ENCODE measurements at regions not wholly inside any gene's neighbourhood (a gene's known extent, or its start where the extent isn't known, plus 50 kb on each side); places are given as distances from the start of the nearest gene placed in this dataset.

GRCh38 chr21:14753466-14754258, 207.5 kb upstream of the SAMSN1 start:
- POLR2A ChIA-PET (ENCODE audit: unreplicated experiment), result no interaction called here

GRCh38 chr21:14753069-14753465, 207.0 kb upstream of the SAMSN1 start:
- Histone ChIP-seq H3K9me3 (ENCODE audit: insufficient read depth, low read depth) (no peaks in the 10 kb centered on the region), H3K4me2 (no peak overlapping the region), H3F3A (ENCODE audit: insufficient read depth, low read depth) (no peaks in the 10 kb centered on the region), H4K20me1 (ENCODE audit: insufficient read depth) (no peaks in the 10 kb centered on the region), H3K4me3 (no peak overlapping the region), H2AFZ (no peak overlapping the region), H3K27ac (no peak overlapping the region), H3K79me2 (ENCODE audit: low read depth) (no peaks in the 10 kb centered on the region), H3K36me3 (ENCODE audit: low read depth) (no peaks in the 10 kb centered on the region), H3K9me2 (ENCODE audit: insufficient read depth) (no peaks in the 10 kb centered on the region; the same call in 1 of the 2 replicates), H3K27me3 (ENCODE audit: insufficient read depth, low read depth) (no peaks in the 10 kb centered on the region), H3K4me1 (replicated peaks; ENCODE audit: insufficient read depth) (no peaks in the 10 kb centered on the region)
- ChIA-PET CTCF (no interaction called here), POLR2A (ENCODE audit: unreplicated experiment) (no interaction called here)
- TF ChIP-seq, protein P1, sequence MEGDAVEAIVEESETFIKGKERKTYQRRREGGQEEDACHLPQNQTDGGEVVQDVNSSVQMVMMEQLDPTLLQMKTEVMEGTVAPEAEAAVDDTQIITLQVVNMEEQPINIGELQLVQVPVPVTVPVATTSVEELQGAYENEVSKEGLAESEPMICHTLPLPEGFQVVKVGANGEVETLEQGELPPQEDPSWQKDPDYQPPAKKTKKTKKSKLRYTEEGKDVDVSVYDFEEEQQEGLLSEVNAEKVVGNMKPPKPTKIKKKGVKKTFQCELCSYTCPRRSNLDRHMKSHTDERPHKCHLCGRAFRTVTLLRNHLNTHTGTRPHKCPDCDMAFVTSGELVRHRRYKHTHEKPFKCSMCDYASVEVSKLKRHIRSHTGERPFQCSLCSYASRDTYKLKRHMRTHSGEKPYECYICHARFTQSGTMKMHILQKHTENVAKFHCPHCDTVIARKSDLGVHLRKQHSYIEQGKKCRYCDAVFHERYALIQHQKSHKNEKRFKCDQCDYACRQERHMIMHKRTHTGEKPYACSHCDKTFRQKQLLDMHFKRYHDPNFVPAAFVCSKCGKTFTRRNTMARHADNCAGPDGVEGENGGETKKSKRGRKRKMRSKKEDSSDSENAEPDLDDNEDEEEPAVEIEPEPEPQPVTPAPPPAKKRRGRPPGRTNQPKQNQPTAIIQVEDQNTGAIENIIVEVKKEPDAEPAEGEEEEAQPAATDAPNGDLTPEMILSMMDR (conservative IDR thresholded peaks at IDR 0.05), result no peak
- TF ChIP-seq EZH2 (IDR thresholded peaks at IDR 0.05; ENCODE audit: low read depth), result no peak
- no TSS peak for BruUV-seq (replicated peaks)
- DNase-seq, result no peak
- intact Hi-C loops (cut with micrococcal nuclease; ENCODE audit: unreplicated experiment), result no loop called here

More at GRCh38 chr21:14753466-14754258, 207.5 kb upstream of the SAMSN1 start:
- Histone ChIP-seq H2AFZ (no peak overlapping the region), H3K9me2 (ENCODE audit: insufficient read depth) (no peaks in the 10 kb centered on the region; the same call in 1 of the 2 replicates), H3K27ac (no peak overlapping the region), H3K27me3 (ENCODE audit: insufficient read depth, low read depth) (no peaks in the 10 kb centered on the region), H3K9me3 (ENCODE audit: insufficient read depth, low read depth) (no peaks in the 10 kb centered on the region), H3K79me2 (ENCODE audit: low read depth) (no peaks in the 10 kb centered on the region), H3K4me3 (no peak overlapping the region), H4K20me1 (ENCODE audit: insufficient read depth) (no peaks in the 10 kb centered on the region), H3K4me2 (no peak overlapping the region), H3K36me3 (ENCODE audit: low read depth) (no peaks in the 10 kb centered on the region), H3K4me1 (replicated peaks; ENCODE audit: insufficient read depth) (no peaks in the 10 kb centered on the region), H3F3A (ENCODE audit: insufficient read depth, low read depth) (no peaks in the 10 kb centered on the region)
- intact Hi-C loops (cut with micrococcal nuclease; ENCODE audit: unreplicated experiment), result no loop called here
- DNase-seq, result no peak
- TF ChIP-seq EZH2 (IDR thresholded peaks at IDR 0.05; ENCODE audit: low read depth), result no peak
- TF ChIP-seq, protein P1 (conservative IDR thresholded peaks at IDR 0.05), result no peak
- CTCF ChIA-PET, result no interaction called here
- BruUV-seq (replicated peaks), result no TSS peak

DNA sequence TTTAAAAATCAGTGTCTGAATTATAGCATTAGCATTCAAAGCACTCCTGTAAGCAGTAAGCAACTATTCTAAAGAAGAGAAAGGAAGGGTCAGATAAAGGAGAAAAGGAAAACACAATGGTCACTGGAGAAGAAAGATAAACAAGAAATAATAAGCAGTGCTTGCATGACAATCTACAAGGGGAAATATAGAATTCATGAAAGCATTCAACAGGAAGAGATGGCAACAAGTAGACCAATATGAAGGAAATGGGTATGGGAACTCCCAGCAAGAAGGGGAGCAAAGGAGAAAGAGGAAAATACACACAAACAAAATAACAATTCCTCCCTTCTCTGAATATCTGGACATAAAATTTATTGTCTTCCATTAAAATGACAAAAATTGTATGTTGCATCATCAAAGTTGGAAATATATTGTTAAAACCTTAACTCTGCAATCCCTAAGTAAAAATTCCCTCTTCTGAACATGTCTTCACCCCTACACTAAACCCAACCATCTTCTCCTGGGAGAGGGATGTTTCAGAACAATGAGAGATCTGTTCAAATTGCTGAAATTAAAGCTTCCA, 206.3 kb upstream of the SAMSN1 start:
- Histone ChIP-seq H3K36me3 (ENCODE audit: low read depth) (no peaks in the 10 kb centered on the region), H3K4me1 (replicated peaks; ENCODE audit: insufficient read depth) (no peaks in the 10 kb centered on the region), H3K9me2 (ENCODE audit: insufficient read depth) (no peaks in the 10 kb centered on the region; the same call in 1 of the 2 replicates), H3K27me3 (ENCODE audit: insufficient read depth, low read depth) (no peaks in the 10 kb centered on the region), H3K79me2 (ENCODE audit: low read depth) (no peaks in the 10 kb centered on the region), H3K4me3 (no peak overlapping the region), H3K9me3 (ENCODE audit: insufficient read depth, low read depth) (no peaks in the 10 kb centered on the region), H3F3A (ENCODE audit: insufficient read depth, low read depth) (no peaks in the 10 kb centered on the region), H3K4me2 (no peak overlapping the region), H4K20me1 (ENCODE audit: insufficient read depth) (no peaks in the 10 kb centered on the region), H2AFZ (no peak overlapping the region), H3K27ac (no peak overlapping the region)
- POLR2A ChIA-PET (ENCODE audit: unreplicated experiment), result no interaction called here
- TF ChIP-seq, protein P1 (conservative IDR thresholded peaks at IDR 0.05), result no peak
- no peak for TF ChIP-seq EZH2 (IDR thresholded peaks at IDR 0.05; ENCODE audit: low read depth)
- CTCF ChIA-PET, result no interaction called here
- BruUV-seq (replicated peaks), result no TSS peak
- DNase-seq, result no peak
- intact Hi-C loops (cut with micrococcal nuclease; ENCODE audit: unreplicated experiment), result no loop called here
